ENCODE measurements at regions not wholly inside any gene's neighbourhood (a gene's known extent, or its start where the extent isn't known, plus 50 kb on each side); places are given as distances from the start of the nearest gene placed in this dataset.

GRCh38 chr3:105051111-105051510, 315.6 kb upstream of the ALCAM start:
- no peaks in the 10 kb centered on the region for H3K4me1 ChIP-seq (ENCODE audit: low read depth)
- H3K36me3 ChIP-seq (ENCODE audit: low read depth) = no peaks in the 10 kb centered on the region
- no peak overlapping the region for H3K4me3 ChIP-seq
- DNase-seq = no peak
- TF ChIP-seq CTCF (IDR thresholded peaks at IDR 0.05) = no peak
- no peaks in the 10 kb centered on the region for H3K9me3 ChIP-seq
- no peak for ATAC-seq
- intact Hi-C loops (cut with DNase I, micrococcal nuclease) = no loop called here

DNA sequence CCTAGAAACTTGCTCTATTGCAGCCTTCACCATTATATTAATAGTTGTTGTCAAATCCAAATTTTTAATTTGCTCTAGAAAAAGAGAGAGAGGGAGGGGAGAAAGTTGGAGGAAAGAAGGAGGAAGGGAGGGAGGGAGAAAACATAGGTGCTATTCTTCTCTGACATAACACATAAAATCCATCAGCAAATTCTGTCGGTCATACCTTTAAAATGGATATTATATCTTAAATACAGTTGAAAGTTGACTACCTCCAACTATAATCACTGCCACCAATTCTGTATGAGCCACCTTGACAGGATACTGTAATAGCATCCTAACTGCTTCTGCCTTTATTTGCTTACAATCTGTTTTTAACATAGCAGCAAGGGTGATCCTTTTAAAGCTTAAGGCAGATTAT, 314.7 kb upstream of the ALCAM start:
- Histone ChIP-seq H3K9me3 (no peaks in the 10 kb centered on the region), H3K36me3 (ENCODE audit: low read depth) (no peaks in the 10 kb centered on the region), H3K4me3 (no peak overlapping the region), H3K4me1 (ENCODE audit: low read depth) (no peaks in the 10 kb centered on the region)
- intact Hi-C loops (cut with DNase I, micrococcal nuclease) = no loop called here
- no peak for TF ChIP-seq CTCF (IDR thresholded peaks at IDR 0.05)
- ATAC-seq (no peak), DNase-seq (no peak)

GRCh38 chr3:105062853-105063252, 303.9 kb upstream of the ALCAM start:
- Histone ChIP-seq H3K4me1 (ENCODE audit: low read depth) (no peaks in the 10 kb centered on the region), H3K9me3 (no peaks in the 10 kb centered on the region), H3K36me3 (ENCODE audit: low read depth) (no peaks in the 10 kb centered on the region), H3K4me3 (no peak overlapping the region)
- no peak for ATAC-seq
- intact Hi-C loops (cut with DNase I, micrococcal nuclease) = no loop called here
- TF ChIP-seq CTCF (IDR thresholded peaks at IDR 0.05) = no peak
- DNase-seq = no peak

- Histone ChIP-seq H3K4me1 (ENCODE audit: low read depth) (no peaks in the 10 kb centered on the region), H3K36me3 (ENCODE audit: low read depth) (no peaks in the 10 kb centered on the region), H3K9me3 (no peaks in the 10 kb centered on the region), H3K4me3 (no peak overlapping the region)
- ATAC-seq = no peak
- DNase-seq = no peak
- TF ChIP-seq CTCF (IDR thresholded peaks at IDR 0.05) = no peak
- intact Hi-C loops (cut with DNase I, micrococcal nuclease) = no loop called here
Observed at GRCh38 chr3:105065895-105066839, 300.5 kb upstream of the ALCAM start.

- intact Hi-C loops (cut with DNase I, micrococcal nuclease) = no loop called here
- H3K4me3 ChIP-seq = no peak overlapping the region
Observed at GRCh38 chr3:105067361-105067760, 299.3 kb upstream of the ALCAM start.

More at GRCh38 chr3:105067361-105067760, 299.3 kb upstream of the ALCAM start:
- DNase-seq (no peak), ATAC-seq (no peak)
- no peaks in the 10 kb centered on the region for H3K36me3 ChIP-seq (ENCODE audit: low read depth)
- H3K4me1 ChIP-seq (ENCODE audit: low read depth) = no peaks in the 10 kb centered on the region
- no peak for TF ChIP-seq CTCF (IDR thresholded peaks at IDR 0.05)
- H3K9me3 ChIP-seq = no peaks in the 10 kb centered on the region
